Endothelial cell of umbilical vein (primary cell): ENCODE measurements at regions not wholly inside any gene's neighbourhood (a gene's known extent, or its start where the extent isn't known, plus 50 kb on each side); places are given as distances from the start of the nearest gene placed in this dataset.

ENCODE experiments used
- BruUV-seq: library from RNA; stranded (reverse); fragments of 400-500 nt; replicated peaks from 2 replicates; lab custom pipeline; 2021; lab: Mats Ljungman, UMichigan
- CTCF ChIA-PET: fragments of 300-600, 350-600 bp; sonication (Branson Sonifier 250); formaldehyde crosslinking; loops from one replicate; lab custom pipeline; 2021; ENCODE audit warnings: antibody characterized with exemption, inconsistent platforms; lab: Charles Lee
- POLR2A ChIA-PET: fragments of 300-600, 350-600 bp; sonication (Branson Sonifier 250); formaldehyde crosslinking; loops from one replicate; lab custom pipeline; 2021; ENCODE audit warnings: antibody characterized with exemption, inconsistent platforms; lab: Charles Lee
- DNase-seq: peaks from one replicate; pipeline ENCODE4 v3.0.0-alpha.2; 2011; ENCODE audit warnings: low read depth, low spot score
- FAIRE-seq: peaks from 2 replicates; lab custom pipeline; 2011; peaks lifted over from hg19 to GRCh38; lab: Jason Lieb, UNC
- H2AFZ ChIP-seq: 2 replicates; pipeline ENCODE4 v1.6.0; 2012; ENCODE audit warnings: low read depth, low read length, control low read depth, inconsistent platforms
- H3K27ac ChIP-seq: 2 replicates; pipeline ENCODE4 v1.5.1; 2011; ENCODE audit warnings: low read depth, mild to moderate bottlenecking, control low read depth, low read length, moderate library complexity; ENCODE audit not compliant: insufficient read depth
- H3K27me3 ChIP-seq, 2 experiments: 2 replicates each; pipeline versions ENCODE4 v1.6.0 to v1.6.1; 2011; ENCODE audit warnings: low read length in 2 of 2, mixed read lengths in 1 of 2; ENCODE audit not compliant: control insufficient read depth in 2 of 2, insufficient read depth in 2 of 2
- H3K36me3 ChIP-seq, 2 experiments: 2 replicates in 1 of 2; 3 replicates in 1 of 2; pipeline ENCODE4 v1.5.1; 2011; ENCODE audit warnings: low read length in 2 of 2, mild to moderate bottlenecking in 1 of 2, moderate library complexity in 1 of 2; ENCODE audit not compliant: control insufficient read depth in 2 of 2, insufficient read depth in 2 of 2; ENCODE audit errors: extremely low read depth in 1 of 2
- H3K4me1 ChIP-seq: 3 replicates; pipeline ENCODE4 v1.5.1; 2011; ENCODE audit warnings: mild to moderate bottlenecking, low read length; ENCODE audit not compliant: control insufficient read depth, insufficient read depth; ENCODE audit errors: extremely low read depth
- H3K4me2 ChIP-seq: 2 replicates; pipeline ENCODE4 v1.6.1; 2011; ENCODE audit warnings: low read length, control low read depth, mixed read lengths; ENCODE audit not compliant: insufficient read depth
- H3K4me3 ChIP-seq, 3 experiments: fragments of 200-600 bp in 1 of 3; sonication (generic), shearing (Covaris generic) in 1 of 3; replicated peaks in 1 of 3; 2 replicates each; pipeline ENCODE4 v1.5.1; 2011 to 2016; ENCODE audit warnings: control low read depth in 3 of 3, low read length in 3 of 3, mild to moderate bottlenecking in 2 of 3, inconsistent platforms in 1 of 3, low read depth in 1 of 3, moderate library complexity in 1 of 3; ENCODE audit not compliant: insufficient read depth in 1 of 3
- H3K79me2 ChIP-seq: 2 replicates; pipeline ENCODE4 v1.6.0; 2012; ENCODE audit warnings: low read length, inconsistent platforms; ENCODE audit not compliant: control insufficient read depth, insufficient read depth
- H3K9ac ChIP-seq: replicated peaks from 2 replicates; pipeline ENCODE3; 2011; ENCODE audit warnings: low read length, control low read depth; ENCODE audit not compliant: insufficient read depth; ENCODE audit errors: extremely low read depth
- H3K9me1 ChIP-seq: replicated peaks from 3 replicates; pipeline ENCODE4 v1.6.0; 2011; ENCODE audit warnings: mild to moderate bottlenecking, low read length; ENCODE audit not compliant: control insufficient read depth, insufficient read depth; ENCODE audit errors: extremely low read depth
- H3K9me3 ChIP-seq: replicated peaks from 2 replicates; pipeline ENCODE4 v1.5.1; 2012; ENCODE audit warnings: low read length, inconsistent platforms; ENCODE audit not compliant: control insufficient read depth, insufficient read depth
- H4K20me1 ChIP-seq: replicated peaks from 2 replicates; pipeline ENCODE3; 2011; ENCODE audit warnings: mild to moderate bottlenecking, low read length; ENCODE audit not compliant: control insufficient read depth, insufficient read depth; ENCODE audit errors: extremely low read depth
- EZH2 ChIP-seq: IDR thresholded peaks from 2 replicates; pipeline ENCODE4 v1.6.1; 2012; ENCODE audit warnings: borderline replicate concordance, low read depth, mild to moderate bottlenecking, moderate library complexity, low read length, inconsistent platforms; ENCODE audit not compliant: severe bottlenecking
- FOS ChIP-seq: IDR thresholded peaks from 2 replicates; pipeline ENCODE4 v1.6.1; 2011; ENCODE audit warnings: mild to moderate bottlenecking, low read length, moderate library complexity, borderline replicate concordance; ENCODE audit not compliant: insufficient read depth
- GATA2 ChIP-seq: IDR thresholded peaks from 2 replicates; pipeline ENCODE4 v1.7.0; 2011; ENCODE audit warnings: low read depth, mild to moderate bottlenecking, moderate library complexity, mixed read lengths, low read length; ENCODE audit not compliant: insufficient read length, insufficient read depth
- JUN ChIP-seq: IDR thresholded peaks from 2 replicates; pipeline ENCODE4 v1.6.1; 2011; ENCODE audit warnings: borderline replicate concordance, low read depth; ENCODE audit not compliant: insufficient read length, insufficient read depth
- MYC ChIP-seq: IDR thresholded peaks from one replicate; pipeline ENCODE4 v1.6.1; 2011; ENCODE audit warnings: mild to moderate bottlenecking, low read depth, low read length
- POLR2A ChIP-seq: IDR thresholded peaks from 2 replicates; pipeline ENCODE4 v1.6.1; 2012; ENCODE audit warnings: low read depth, mild to moderate bottlenecking, control low read depth, low read length
- POLR2AphosphoS5 ChIP-seq: IDR thresholded peaks from 2 replicates; pipeline ENCODE4 v1.6.1; 2012; ENCODE audit warnings: low read depth, mild to moderate bottlenecking, control low read depth, low read length, moderate library complexity; ENCODE audit not compliant: insufficient read depth
- dilution Hi-C: fragments of 300-500 bp; cut with MboI; formaldehyde crosslinking; loops from one replicate; pipeline ENCODE4 v1.15.0; 2019; ENCODE audit warnings: low sequenced_read_pairs; ENCODE audit not compliant: extremely low pct_ligation_motif_present
- intact Hi-C: fragments of 100-400 bp; cut with micrococcal nuclease; formaldehyde crosslinking; loops from one replicate; pipeline ENCODE4 v1.10.0; 2022
- TF ChIP-seq, protein P1 (sequence below): IDR thresholded peaks from 2 replicates; pipeline ENCODE4 v1.6.1; 2011; ENCODE audit not compliant: insufficient read depth, insufficient read length
- TF ChIP-seq, protein P2 (sequence below), 2 donors: IDR thresholded peaks; 1 replicate in 1 of 2; 2 replicates in 1 of 2; pipeline ENCODE4 v1.5.1; 2011; ENCODE audit warnings: low read length in 2 of 2, mild to moderate bottlenecking in 2 of 2, moderate library complexity in 2 of 2, control low read depth in 1 of 2, inconsistent platforms in 1 of 2, low read depth in 1 of 2; ENCODE audit not compliant: insufficient read depth in 1 of 2; ENCODE audit errors: extremely low read depth in 1 of 2

DNA sequence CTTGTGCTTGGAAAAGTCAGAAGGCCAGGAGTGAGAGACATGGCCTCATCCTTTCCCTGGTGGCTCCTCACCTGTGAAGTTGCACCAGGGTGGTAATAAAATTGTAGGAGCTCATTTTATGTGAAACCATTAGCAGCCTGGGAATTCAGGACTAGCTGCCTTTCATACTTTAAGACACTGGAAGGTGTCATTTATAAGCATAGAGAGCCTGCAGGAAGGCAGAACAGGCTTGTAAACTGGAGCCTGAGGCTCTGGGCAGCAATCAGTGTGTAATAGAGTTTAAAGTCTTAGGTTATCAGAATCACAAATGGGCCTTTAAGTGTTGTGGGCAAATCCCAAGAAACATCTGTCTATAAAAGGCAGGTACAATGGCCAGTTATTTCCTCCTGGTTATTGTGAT lies 127.2 kb downstream of the TM9SF2 start:
- DNase-seq (no peak), FAIRE-seq (no peak)
- Histone ChIP-seq H3K4me1 (no peaks in the 10 kb centered on the region), H3K9ac (no peak overlapping the region), H2AFZ (no peak overlapping the region), H3K9me3 (no peaks in the 10 kb centered on the region), H3K36me3 (no peaks in the 10 kb centered on the region), H3K27me3 (peaks cover 0 to 3% of the 10 kb centered on the region in 2 experiments), H3K4me2 (no peak overlapping the region), H3K4me3 (no peak overlapping the region), H3K9me1 (no peaks in the 10 kb centered on the region), H4K20me1 (peaks cover 2% of the 10 kb centered on the region), H3K27ac (no peak overlapping the region), H3K79me2 (no peaks in the 10 kb centered on the region)
- dilution Hi-C loops (no loop called here), intact Hi-C loops (no loop called here)
- ChIA-PET POLR2A (no interaction called here), CTCF (no interaction called here)
- no TSS peak for BruUV-seq
- no peak for TF ChIP-seq FOS
- TF ChIP-seq MYC = no peak
- TF ChIP-seq, protein P1, sequence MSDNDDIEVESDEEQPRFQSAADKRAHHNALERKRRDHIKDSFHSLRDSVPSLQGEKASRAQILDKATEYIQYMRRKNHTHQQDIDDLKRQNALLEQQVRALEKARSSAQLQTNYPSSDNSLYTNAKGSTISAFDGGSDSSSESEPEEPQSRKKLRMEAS = no peak
- TF ChIP-seq POLR2A = no peak
- TF ChIP-seq GATA2 = no peak
- TF ChIP-seq EZH2 = no peak
- TF ChIP-seq, protein P2, sequence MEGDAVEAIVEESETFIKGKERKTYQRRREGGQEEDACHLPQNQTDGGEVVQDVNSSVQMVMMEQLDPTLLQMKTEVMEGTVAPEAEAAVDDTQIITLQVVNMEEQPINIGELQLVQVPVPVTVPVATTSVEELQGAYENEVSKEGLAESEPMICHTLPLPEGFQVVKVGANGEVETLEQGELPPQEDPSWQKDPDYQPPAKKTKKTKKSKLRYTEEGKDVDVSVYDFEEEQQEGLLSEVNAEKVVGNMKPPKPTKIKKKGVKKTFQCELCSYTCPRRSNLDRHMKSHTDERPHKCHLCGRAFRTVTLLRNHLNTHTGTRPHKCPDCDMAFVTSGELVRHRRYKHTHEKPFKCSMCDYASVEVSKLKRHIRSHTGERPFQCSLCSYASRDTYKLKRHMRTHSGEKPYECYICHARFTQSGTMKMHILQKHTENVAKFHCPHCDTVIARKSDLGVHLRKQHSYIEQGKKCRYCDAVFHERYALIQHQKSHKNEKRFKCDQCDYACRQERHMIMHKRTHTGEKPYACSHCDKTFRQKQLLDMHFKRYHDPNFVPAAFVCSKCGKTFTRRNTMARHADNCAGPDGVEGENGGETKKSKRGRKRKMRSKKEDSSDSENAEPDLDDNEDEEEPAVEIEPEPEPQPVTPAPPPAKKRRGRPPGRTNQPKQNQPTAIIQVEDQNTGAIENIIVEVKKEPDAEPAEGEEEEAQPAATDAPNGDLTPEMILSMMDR (IDR thresholded peaks at IDR 0.05; ENCODE audit: extremely low read depth in 1 of 2, insufficient read depth in 1 of 2, low read depth in 1 of 2, low read length in 2 of 2) = no peak
- no peak for TF ChIP-seq POLR2AphosphoS5
- no peak for TF ChIP-seq JUN
